ENCODE measurements at regions not wholly inside any gene's neighbourhood (a gene's known extent, or its start where the extent isn't known, plus 50 kb on each side); places are given as distances from the start of the nearest gene placed in this dataset.
"Not testable (repeated sequence)": the region's sequence is repeated elsewhere in the genome, so short reads cannot be mapped to it uniquely, and the experiment has no call there.

DNA sequence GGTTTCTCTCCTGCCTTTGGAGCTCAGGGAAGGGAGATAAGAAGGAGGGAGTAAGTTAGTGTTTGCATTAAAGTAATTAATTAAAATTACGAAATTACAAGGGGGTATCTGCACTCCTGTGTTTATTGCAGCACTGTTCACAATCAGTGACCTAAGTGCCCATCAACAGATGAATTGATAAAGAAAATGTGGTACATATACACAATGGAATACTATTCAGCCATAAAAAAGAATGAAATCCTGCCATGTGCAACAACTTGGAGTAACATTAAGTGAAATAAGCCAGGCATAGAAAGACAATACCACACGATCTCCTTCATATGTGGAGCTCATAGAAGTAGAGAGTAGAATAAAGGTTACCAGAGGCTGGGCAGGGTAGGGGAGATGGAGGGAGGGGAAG is 202.0 kb downstream of the SHQ1 start:
- H3K27ac ChIP-seq = no peak overlapping the region
- TF ChIP-seq, protein P1, sequence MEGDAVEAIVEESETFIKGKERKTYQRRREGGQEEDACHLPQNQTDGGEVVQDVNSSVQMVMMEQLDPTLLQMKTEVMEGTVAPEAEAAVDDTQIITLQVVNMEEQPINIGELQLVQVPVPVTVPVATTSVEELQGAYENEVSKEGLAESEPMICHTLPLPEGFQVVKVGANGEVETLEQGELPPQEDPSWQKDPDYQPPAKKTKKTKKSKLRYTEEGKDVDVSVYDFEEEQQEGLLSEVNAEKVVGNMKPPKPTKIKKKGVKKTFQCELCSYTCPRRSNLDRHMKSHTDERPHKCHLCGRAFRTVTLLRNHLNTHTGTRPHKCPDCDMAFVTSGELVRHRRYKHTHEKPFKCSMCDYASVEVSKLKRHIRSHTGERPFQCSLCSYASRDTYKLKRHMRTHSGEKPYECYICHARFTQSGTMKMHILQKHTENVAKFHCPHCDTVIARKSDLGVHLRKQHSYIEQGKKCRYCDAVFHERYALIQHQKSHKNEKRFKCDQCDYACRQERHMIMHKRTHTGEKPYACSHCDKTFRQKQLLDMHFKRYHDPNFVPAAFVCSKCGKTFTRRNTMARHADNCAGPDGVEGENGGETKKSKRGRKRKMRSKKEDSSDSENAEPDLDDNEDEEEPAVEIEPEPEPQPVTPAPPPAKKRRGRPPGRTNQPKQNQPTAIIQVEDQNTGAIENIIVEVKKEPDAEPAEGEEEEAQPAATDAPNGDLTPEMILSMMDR (conservative IDR thresholded peaks at IDR 0.05; ENCODE audit: low read depth) = no peak
- no peak for DNase-seq (ENCODE audit: low spot score)
- CTCF ChIA-PET = no interaction called here
- POLR2A ChIA-PET (ENCODE audit: low non-redundant PET) = no interaction called here

DNA sequence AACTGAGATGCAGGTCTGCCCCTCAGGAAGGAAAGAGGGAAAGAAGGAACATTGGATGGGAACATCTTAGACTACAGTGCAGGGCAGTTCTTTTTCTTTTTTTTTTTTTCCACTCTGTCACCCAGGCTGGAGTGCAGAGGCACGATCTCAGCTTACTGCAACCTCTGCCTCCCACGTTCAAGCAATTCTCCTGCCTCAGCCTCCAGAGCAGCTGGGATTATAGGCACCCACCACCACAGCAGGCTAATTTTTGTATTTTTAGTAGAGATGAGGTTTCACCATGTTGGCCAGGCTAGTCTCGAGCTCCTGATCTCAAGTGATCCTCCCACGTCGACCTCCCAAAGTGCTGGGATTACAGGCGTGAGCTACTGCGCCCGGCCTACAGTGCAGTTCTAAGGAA is 204.6 kb downstream of the SHQ1 start:
- CTCF ChIA-PET; DNase-seq (ENCODE audit: low spot score); H3K27ac ChIP-seq; POLR2A ChIA-PET (ENCODE audit: low non-redundant PET): not testable (repeated sequence)

DNA sequence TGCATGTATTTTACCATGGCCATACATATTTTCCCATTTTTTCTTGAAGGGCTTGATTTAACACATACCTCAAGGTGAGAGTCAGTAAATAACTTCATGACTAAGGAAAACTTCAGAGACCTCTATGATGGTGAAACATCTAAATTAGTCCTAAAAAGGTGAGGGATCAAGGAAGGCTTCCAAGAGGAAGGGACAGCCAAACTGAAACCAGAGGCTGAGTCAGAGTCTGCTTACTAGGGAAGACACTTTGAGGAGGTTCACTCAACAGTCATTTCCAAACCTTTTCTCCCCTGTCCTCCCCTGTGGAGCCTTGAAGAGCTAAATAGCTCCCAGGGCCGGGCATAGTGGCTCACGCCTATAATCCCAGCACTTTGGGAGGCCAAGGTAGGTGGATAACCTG is 206.6 kb downstream of the SHQ1 start:
- TF ChIP-seq, protein P1 (conservative IDR thresholded peaks at IDR 0.05; ENCODE audit: low read depth) = no peak
- POLR2A ChIA-PET (ENCODE audit: low non-redundant PET) = no interaction called here
- no peak for DNase-seq (ENCODE audit: low spot score)
- CTCF ChIA-PET = no interaction called here
- no peak overlapping the region for H3K27ac ChIP-seq

DNA sequence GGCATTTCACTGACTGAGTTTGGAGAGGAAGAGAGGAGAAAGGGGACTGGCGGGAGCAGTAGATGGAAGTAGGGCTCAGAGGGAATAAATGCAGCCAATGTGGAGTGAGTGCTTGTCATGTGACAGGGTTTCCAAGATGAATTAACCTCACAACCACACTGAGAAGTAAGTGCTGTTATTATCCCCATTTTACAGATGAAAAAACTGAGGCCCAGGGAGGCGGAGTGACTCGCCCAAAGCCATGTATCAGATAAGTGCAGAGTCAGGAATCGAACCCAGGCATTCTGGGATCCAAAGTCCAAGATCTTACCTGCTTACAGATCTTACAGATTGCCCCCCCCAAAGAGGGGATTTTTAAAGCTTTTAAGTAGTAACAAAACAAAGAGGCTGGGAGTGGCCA is 207.2 kb downstream of the SHQ1 start:
- ChIA-PET CTCF (no interaction called here), POLR2A (ENCODE audit: low non-redundant PET) (no interaction called here)
- H3K27ac ChIP-seq = no peak overlapping the region
- no peak for DNase-seq (ENCODE audit: low spot score)
- TF ChIP-seq, protein P1 (conservative IDR thresholded peaks at IDR 0.05; ENCODE audit: low read depth) = no peak

DNA sequence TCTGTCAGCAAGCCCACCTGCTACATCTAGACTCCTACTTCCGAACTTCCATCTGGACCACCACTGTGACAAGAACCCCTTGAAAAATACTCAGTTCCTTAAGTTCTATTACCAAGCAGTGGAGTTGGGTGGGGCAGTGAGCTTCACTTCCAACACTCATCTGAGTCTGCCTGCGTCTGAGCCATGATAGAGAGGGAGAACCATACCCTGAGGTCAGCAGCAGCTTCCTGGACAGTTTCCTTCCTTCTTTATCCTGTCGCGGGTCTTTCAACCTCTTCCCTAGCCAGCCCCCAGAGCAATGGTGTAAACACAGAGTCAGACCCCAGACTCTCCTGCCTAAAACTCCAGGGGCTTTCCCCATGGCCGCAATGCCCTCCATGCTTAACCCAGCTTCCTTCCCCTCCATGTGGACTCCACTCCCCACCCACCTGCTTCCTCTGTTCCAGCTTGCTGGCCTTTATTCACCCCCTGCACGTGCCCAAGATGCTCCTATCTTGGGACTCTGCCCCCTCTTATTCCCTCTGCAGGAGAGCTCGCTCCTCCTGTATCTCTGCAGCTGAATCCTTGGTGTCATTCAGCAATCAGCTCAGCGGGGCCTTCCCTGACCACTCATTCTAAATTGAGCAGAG is 211.2 kb downstream of the SHQ1 start:
- POLR2A ChIA-PET (ENCODE audit: low non-redundant PET) = no interaction called here

DNA sequence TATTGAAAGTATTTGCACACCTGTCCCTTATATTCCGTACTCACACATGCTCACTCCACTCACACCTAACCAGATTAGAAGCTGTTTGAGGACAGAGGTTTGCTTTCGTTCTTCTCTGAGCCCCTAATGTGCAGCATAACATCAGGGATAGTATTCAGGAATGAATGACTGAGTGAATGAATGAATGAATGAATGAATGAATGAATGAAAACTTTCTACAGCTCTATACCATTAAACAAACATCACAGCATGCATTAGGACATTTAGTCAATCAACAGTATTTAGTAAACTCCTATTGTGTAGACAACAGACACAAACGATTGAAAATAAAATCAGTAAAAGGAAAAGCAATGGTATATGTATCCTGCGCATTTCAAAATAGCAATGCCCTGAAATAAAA is 212.7 kb downstream of the SHQ1 start:
- no peak overlapping the region for H3K27ac ChIP-seq
- TF ChIP-seq, protein P1 (conservative IDR thresholded peaks at IDR 0.05; ENCODE audit: low read depth) = no peak
- POLR2A ChIA-PET (ENCODE audit: low non-redundant PET) = no interaction called here
- CTCF ChIA-PET = no interaction called here
- no peak for DNase-seq (ENCODE audit: low spot score)

More for the DNA sequence above, 211.2 kb downstream of the SHQ1 start:
- TF ChIP-seq, protein P1 (conservative IDR thresholded peaks at IDR 0.05; ENCODE audit: low read depth) = no peak
- DNase-seq (ENCODE audit: low spot score) = no peak
- CTCF ChIA-PET = interaction anchor here (0.7 kb wide), 1 partner anchor 587 kb away, joined by 3 read pairs; no protein-coding TSS in a partner anchor
- no peak overlapping the region for H3K27ac ChIP-seq

DNA sequence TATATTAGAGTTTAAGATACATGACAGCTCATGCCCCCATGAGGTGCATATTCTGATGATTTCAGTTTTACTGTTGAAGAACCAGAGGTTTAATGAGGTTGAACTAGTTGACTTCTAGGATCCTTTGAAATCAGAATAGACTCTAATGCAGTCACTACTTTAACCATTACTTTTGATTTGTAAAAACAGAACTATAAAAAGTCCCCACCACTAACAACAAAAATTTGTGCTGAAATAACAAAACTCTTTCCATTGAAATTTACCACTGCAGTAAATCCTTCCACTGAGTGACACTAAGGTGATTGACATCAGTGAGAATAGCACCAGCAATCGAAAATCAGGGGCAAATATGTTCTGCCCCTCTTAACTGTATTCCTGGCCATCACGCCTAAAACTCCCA is 214.1 kb downstream of the SHQ1 start:
- DNase-seq (ENCODE audit: low spot score) = no peak
- CTCF ChIA-PET = no interaction called here
- TF ChIP-seq, protein P1 (conservative IDR thresholded peaks at IDR 0.05; ENCODE audit: low read depth) = no peak
- no peak overlapping the region for H3K27ac ChIP-seq
- POLR2A ChIA-PET (ENCODE audit: low non-redundant PET) = no interaction called here
